GM23248 (cell line): ENCODE measurements at regions not wholly inside any gene's neighbourhood (a gene's known extent, or its start where the extent isn't known, plus 50 kb on each side); places are given as distances from the start of the nearest gene placed in this dataset.

Experiments used
- DNase-seq: peaks from one replicate; pipeline ENCODE4 v3.0.0-alpha.2; 2015
- H2AFZ ChIP-seq: fragments of 200-600 bp; sonication (generic); 2 replicates; pipeline ENCODE4 v1.6.1; 2016; ENCODE audit warnings: antibody characterized with exemption
- H3F3A ChIP-seq: fragments of 200-600 bp; sonication (generic); 2 replicates; pipeline ENCODE4 v1.6.1; 2016; ENCODE audit warnings: mild to moderate bottlenecking, antibody characterized with exemption, mixed run types; ENCODE audit not compliant: insufficient read depth
- H3K27ac ChIP-seq: fragments of 200-600 bp; sonication (generic); 2 replicates; pipeline ENCODE4 v1.5.1; 2016; ENCODE audit warnings: mild to moderate bottlenecking
- H3K27me3 ChIP-seq: fragments of 200-600 bp; sonication (generic); replicated peaks from 2 replicates; pipeline ENCODE4 v1.6.1; 2016; ENCODE audit warnings: mild to moderate bottlenecking; ENCODE audit not compliant: insufficient read depth
- H3K36me3 ChIP-seq: fragments of 200-600 bp; sonication (generic); 2 replicates; pipeline ENCODE4 v1.6.1; 2016; ENCODE audit warnings: low read depth, mild to moderate bottlenecking
- H3K4me1 ChIP-seq: fragments of 200-600 bp; sonication (generic); 2 replicates; pipeline ENCODE4 v1.6.1; 2016; ENCODE audit warnings: mild to moderate bottlenecking; ENCODE audit not compliant: insufficient read depth
- H3K4me2 ChIP-seq: fragments of 200-600 bp; sonication (generic); one replicate; pipeline ENCODE4 v1.6.1; 2016; ENCODE audit warnings: mild to moderate bottlenecking; ENCODE audit not compliant: unreplicated experiment
- H3K4me3 ChIP-seq: fragments of 200-600 bp; sonication (generic); 2 replicates; pipeline ENCODE4 v1.5.1; 2016; ENCODE audit warnings: mild to moderate bottlenecking
- H3K79me2 ChIP-seq: fragments of 200-600 bp; sonication (generic); 2 replicates; pipeline ENCODE4 v1.6.1; 2016; ENCODE audit warnings: mild to moderate bottlenecking; ENCODE audit not compliant: insufficient read depth
- H3K9ac ChIP-seq: fragments of 200-600 bp; sonication (generic); 2 replicates; pipeline ENCODE4 v1.6.1; 2016; ENCODE audit warnings: mild to moderate bottlenecking
- H3K9me2 ChIP-seq: fragments of 200-600 bp; sonication (generic); 2 replicates; pipeline ENCODE4 v1.6.1; 2016; ENCODE audit warnings: mixed run types, mild to moderate bottlenecking, moderate library complexity; ENCODE audit not compliant: insufficient read depth
- H3K9me3 ChIP-seq: fragments of 200-600 bp; sonication (generic); one replicate; pipeline ENCODE4 v1.6.1; 2017; ENCODE audit warnings: low read depth
- H4K20me1 ChIP-seq: fragments of 200-600 bp; sonication (generic); 2 replicates; pipeline ENCODE4 v1.6.0; 2016; ENCODE audit not compliant: insufficient read depth
- EZH2 ChIP-seq: fragments of 200-600 bp; sonication (generic); IDR thresholded peaks from 2 replicates; pipeline ENCODE4 v1.6.1; 2018; ENCODE audit warnings: antibody characterized with exemption, mild to moderate bottlenecking; ENCODE audit not compliant: insufficient read depth, poor library complexity, severe bottlenecking
- EZH2phosphoT487 ChIP-seq: fragments of 200-600 bp; sonication (generic); IDR thresholded peaks from 2 replicates; pipeline ENCODE4 v1.6.1; 2018; ENCODE audit warnings: antibody characterized with exemption, moderate library complexity, mild to moderate bottlenecking, low read depth; ENCODE audit not compliant: insufficient read depth
- WGBS, 2 experiments: methylation state at CpG; one replicate each; pipeline ENCODE4 v1.1.6; 2015 to 2017; ENCODE audit warnings: low lambda C conversion rate in 2 of 2, low coverage in 1 of 2; ENCODE audit errors: missing lambda C conversion rate in 2 of 2; 5-methylcytosine and 5-hydroxymethylcytosine counted together
- in situ Hi-C: fragments of 300-500 bp; cut with MboI; formaldehyde crosslinking; loops from 2 replicates; pipeline ENCODE4 v1.15.0; 2020

DNA sequence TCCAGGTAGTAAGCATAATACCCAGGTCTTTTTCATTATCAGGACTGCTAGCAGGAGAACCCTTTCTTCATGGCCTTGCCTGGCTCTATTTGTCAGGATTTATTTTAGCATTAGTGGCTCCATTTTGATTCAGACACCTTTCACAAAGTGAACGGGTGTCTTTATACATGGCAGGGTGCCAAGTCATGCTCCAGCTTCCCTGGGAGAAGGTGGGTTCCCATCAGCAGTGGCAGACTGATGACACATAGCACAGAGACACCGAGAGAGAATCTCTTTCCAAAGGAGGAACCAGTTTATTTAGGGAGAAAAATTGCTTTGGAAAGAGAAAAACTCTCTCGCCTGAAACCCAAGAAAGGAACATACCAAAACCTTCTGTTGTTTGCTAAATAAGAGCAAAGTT, 135.3 kb upstream of the TMTC4 start:
- Histone ChIP-seq H3F3A (no peaks in the 10 kb centered on the region), H3K79me2 (no peaks in the 10 kb centered on the region), H4K20me1 (no peaks in the 10 kb centered on the region), H2AFZ (no peak overlapping the region), H3K27ac (no peak overlapping the region), H3K27me3 (peaks cover 27% of the 10 kb centered on the region), H3K9me3 (no peaks in the 10 kb centered on the region), H3K9me2 (no peaks in the 10 kb centered on the region), H3K4me3 (no peak overlapping the region), H3K4me1 (no peaks in the 10 kb centered on the region), H3K36me3 (no peaks in the 10 kb centered on the region), H3K4me2 (no peak overlapping the region), H3K9ac (no peak overlapping the region)
- in situ Hi-C loops: no loop called here
- TF ChIP-seq EZH2phosphoT487: no peak
- no peak for TF ChIP-seq EZH2
- no peak for DNase-seq
- WGBS, 2 experiments: 8 to 15% methylated on average over 3 of the region's 3 CpGs

DNA sequence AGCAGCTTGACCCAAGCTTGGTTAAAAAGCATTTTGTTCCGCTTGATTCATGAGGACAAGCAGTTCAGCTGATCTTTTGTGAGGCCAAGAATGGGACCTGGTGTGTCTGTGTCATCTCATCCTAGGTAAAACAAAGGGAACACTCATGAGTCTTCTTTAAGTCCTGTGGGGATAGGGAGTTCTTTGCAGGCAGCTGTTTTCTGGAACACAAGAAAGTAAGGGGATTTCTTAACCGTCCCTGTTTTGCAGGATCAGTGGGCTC, 134.5 kb upstream of the TMTC4 start:
- no peaks in the 10 kb centered on the region for H4K20me1 ChIP-seq
- H3K36me3 ChIP-seq: no peaks in the 10 kb centered on the region
- H3K79me2 ChIP-seq: no peaks in the 10 kb centered on the region
- no peak for DNase-seq
- no peak overlapping the region for H2AFZ ChIP-seq
- peaks cover 27% of the 10 kb centered on the region for H3K27me3 ChIP-seq
- H3K4me1 ChIP-seq: no peaks in the 10 kb centered on the region
- no peaks in the 10 kb centered on the region for H3F3A ChIP-seq
- no peaks in the 10 kb centered on the region for H3K9me3 ChIP-seq
- TF ChIP-seq EZH2phosphoT487 (no peak), EZH2 (no peak)
- no peak overlapping the region for H3K4me2 ChIP-seq
- no peaks in the 10 kb centered on the region for H3K9me2 ChIP-seq
- WGBS, 2 experiments: 58 to 61% methylated on average over 2 of the region's 2 CpGs
- in situ Hi-C loops: no loop called here
- H3K4me3 ChIP-seq: no peak overlapping the region
- H3K27ac ChIP-seq: no peak overlapping the region
- H3K9ac ChIP-seq: no peak overlapping the region

DNA sequence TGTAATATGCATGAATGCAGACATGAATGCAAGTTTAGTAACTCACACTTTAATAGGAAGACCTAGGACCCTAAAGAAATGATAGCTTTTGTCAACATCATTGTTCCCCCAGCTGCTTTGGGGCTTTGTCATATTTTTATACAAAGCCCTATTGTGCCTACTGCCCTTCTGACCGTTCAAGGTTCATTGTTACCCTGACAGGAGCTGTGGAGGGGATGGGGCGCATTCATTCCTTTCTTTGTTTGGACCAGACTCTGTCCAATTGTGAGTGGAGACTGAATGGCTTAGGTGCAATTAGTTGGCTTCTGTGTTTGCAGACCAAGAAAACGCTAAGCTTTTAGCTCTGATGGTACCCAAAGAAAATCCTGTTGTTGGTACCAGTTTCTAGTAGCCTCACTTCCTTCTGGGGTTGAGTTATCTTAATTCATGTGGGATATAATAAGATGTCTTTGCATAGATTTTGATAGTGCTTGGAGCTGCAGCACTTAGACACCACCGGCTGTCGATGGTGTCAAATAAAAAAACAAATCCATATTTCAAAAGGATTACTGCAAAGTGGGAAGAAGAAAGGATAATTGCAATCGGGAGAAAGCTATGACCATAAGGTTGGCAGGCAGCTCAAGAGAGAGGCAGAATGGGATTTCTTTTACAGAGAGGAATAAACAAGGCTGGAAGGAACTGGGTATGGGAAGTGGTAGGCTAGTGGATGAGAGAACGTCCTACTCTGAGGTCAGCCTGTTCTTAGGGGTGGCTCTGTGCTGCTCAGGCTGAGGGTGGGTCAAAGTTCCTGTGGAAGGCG, 133.9 kb upstream of the TMTC4 start:
- H3K9ac ChIP-seq: no peak overlapping the region
- H3K27me3 ChIP-seq: peaks cover 27% of the 10 kb centered on the region
- H2AFZ ChIP-seq: no peak overlapping the region
- H3K9me3 ChIP-seq: no peaks in the 10 kb centered on the region
- H3K27ac ChIP-seq: no peak overlapping the region
- no peaks in the 10 kb centered on the region for H3K36me3 ChIP-seq
- TF ChIP-seq EZH2 (no peak), EZH2phosphoT487 (no peak)
- in situ Hi-C loops: no loop called here
- no peaks in the 10 kb centered on the region for H3F3A ChIP-seq
- WGBS, 2 experiments: 50 to 52% methylated on average over 8 of the region's 8 CpGs
- no peaks in the 10 kb centered on the region for H3K9me2 ChIP-seq
- H3K4me1 ChIP-seq: no peaks in the 10 kb centered on the region
- H3K79me2 ChIP-seq: no peaks in the 10 kb centered on the region
- no peak overlapping the region for H3K4me2 ChIP-seq
- no peak overlapping the region for H3K4me3 ChIP-seq
- no peak for DNase-seq
- H4K20me1 ChIP-seq: no peaks in the 10 kb centered on the region

DNA sequence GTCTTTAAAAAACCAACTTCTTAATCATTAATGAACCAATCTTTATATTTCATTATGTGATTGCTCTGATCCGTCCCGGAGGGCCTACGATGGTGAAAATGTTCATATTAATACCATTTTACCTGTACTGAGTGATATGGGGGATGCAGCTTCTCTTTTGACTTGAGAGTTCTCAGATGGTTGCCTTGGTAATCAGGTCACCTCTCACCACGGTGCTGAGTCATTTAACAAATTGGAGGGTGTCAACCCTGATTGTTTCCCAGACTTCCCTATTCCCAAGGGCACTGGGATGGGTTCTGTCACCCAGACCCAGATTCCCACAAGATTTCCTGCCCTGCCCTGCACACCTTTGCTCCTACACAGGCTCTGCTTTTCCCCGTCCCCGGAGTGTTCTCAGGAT, 128.5 kb upstream of the TMTC4 start:
- Histone ChIP-seq H3K9me2 (no peaks in the 10 kb centered on the region), H3K79me2 (no peaks in the 10 kb centered on the region), H3K27me3 (peaks cover 11% of the 10 kb centered on the region; the same call in 1 of the 2 replicates), H3K4me3 (no peak overlapping the region), H3K4me2 (no peak overlapping the region), H3K27ac (no peak overlapping the region), H3F3A (no peaks in the 10 kb centered on the region), H3K36me3 (no peaks in the 10 kb centered on the region), H4K20me1 (no peaks in the 10 kb centered on the region), H3K9ac (no peak overlapping the region), H2AFZ (no peak overlapping the region), H3K4me1 (no peaks in the 10 kb centered on the region), H3K9me3 (no peaks in the 10 kb centered on the region)
- 45 to 52% methylated on average over 6 of the region's 6 CpGs for WGBS, 2 experiments
- in situ Hi-C loops: no loop called here
- DNase-seq: no peak
- TF ChIP-seq EZH2phosphoT487 (no peak), EZH2 (no peak)
